OCI-LY7 (cell line): ENCODE measurements at regions not wholly inside any gene's neighbourhood (a gene's known extent, or its start where the extent isn't known, plus 50 kb on each side); places are given as distances from the start of the nearest gene placed in this dataset.

Experiments
- BruUV-seq: library from RNA; stranded (reverse); fragments of 400-500 nt; replicated peaks from 2 replicates; lab custom pipeline; 2021; lab: Mats Ljungman, UMichigan
- CTCF ChIA-PET: fragments of 300-600 bp; sonication (Branson Sonifier 250); formaldehyde crosslinking; loops from one replicate; lab custom pipeline; 2022; ENCODE audit warnings: antibody characterized with exemption; ENCODE audit not compliant: unreplicated experiment; lab: Charles Lee
- POLR2A ChIA-PET: fragments of 300-600 bp; sonication (Branson Sonifier 250); formaldehyde crosslinking; loops from one replicate; lab custom pipeline; 2022; ENCODE audit warnings: antibody characterized with exemption; lab: Charles Lee
- DNase-seq: peaks from one replicate; pipeline ENCODE4 v3.0.0-alpha.2; 2015; ENCODE audit warnings: low spot score
- H2AFZ ChIP-seq: fragments of 200-600 bp; sonication (generic), shearing (Covaris generic); 2 replicates; pipeline ENCODE4 v1.6.1; 2014; ENCODE audit warnings: mild to moderate bottlenecking, antibody characterized with exemption, low read length, moderate library complexity
- H3K27ac ChIP-seq: fragments of 200-600 bp; sonication (generic); 2 replicates; pipeline ENCODE4 v1.5.1; 2014; ENCODE audit warnings: mixed run types, low read depth, mild to moderate bottlenecking, moderate library complexity, low read length, inconsistent platforms; ENCODE audit not compliant: poor library complexity, severe bottlenecking
- H3K36me3 ChIP-seq: fragments of 200-600 bp; sonication (generic); 2 replicates; pipeline ENCODE4 v1.6.1; 2014; ENCODE audit warnings: mild to moderate bottlenecking, antibody characterized with exemption, low read length, moderate library complexity, mixed read lengths; ENCODE audit not compliant: insufficient read depth
- H3K4me1 ChIP-seq: fragments of 200-600 bp; sonication (generic); 2 replicates; pipeline ENCODE4 v1.5.1; 2014; ENCODE audit warnings: mild to moderate bottlenecking, low read length; ENCODE audit not compliant: insufficient read depth, poor library complexity, severe bottlenecking
- H3K4me2 ChIP-seq: fragments of 200-600 bp; sonication (generic); 2 replicates; pipeline ENCODE4 v1.6.1; 2014; ENCODE audit warnings: mild to moderate bottlenecking, low read length
- H3K4me3 ChIP-seq: fragments of 200-600 bp; sonication (generic); 2 replicates; pipeline ENCODE4 v1.5.1; 2014; ENCODE audit warnings: mild to moderate bottlenecking, low read depth, low read length; ENCODE audit not compliant: poor library complexity, severe bottlenecking
- H3K79me2 ChIP-seq: fragments of 200-600 bp; sonication (generic); 2 replicates; pipeline ENCODE4 v1.6.1; 2016; ENCODE audit warnings: low read depth, mild to moderate bottlenecking, low read length, moderate library complexity, mixed read lengths; ENCODE audit not compliant: insufficient read depth
- H3K9me2 ChIP-seq: fragments of 200-600 bp; sonication (generic); 2 replicates; pipeline ENCODE4 v1.6.1; 2016; ENCODE audit warnings: mild to moderate bottlenecking, low read length, mixed read lengths; ENCODE audit not compliant: insufficient read depth
- H3K9me3 ChIP-seq: fragments of 200-600 bp; sonication (generic); 2 replicates; pipeline ENCODE4 v1.6.1; 2014; ENCODE audit warnings: mild to moderate bottlenecking, mixed run types, low read length, mixed read lengths
- H4K20me1 ChIP-seq: fragments of 200-600 bp; sonication (generic); 2 replicates; pipeline ENCODE4 v1.6.1; 2014; ENCODE audit warnings: mild to moderate bottlenecking, antibody characterized with exemption, low read length, moderate library complexity, mixed read lengths; ENCODE audit not compliant: insufficient read depth
- CTCF ChIP-seq: fragments of 200-600 bp; sonication (generic); conservative IDR thresholded peaks from 2 replicates; pipeline ENCODE4 v1.5.1; 2014; ENCODE audit warnings: mild to moderate bottlenecking, antibody characterized with exemption, low read length, moderate library complexity, mixed read lengths
- EZH2phosphoT487 ChIP-seq: fragments of 200-600 bp; sonication (generic); IDR thresholded peaks from 2 replicates; pipeline ENCODE4 v1.6.1; 2018; ENCODE audit warnings: low read depth, borderline replicate concordance, mild to moderate bottlenecking, mixed run types, antibody characterized with exemption, low read length, moderate library complexity, mixed read lengths
- intact Hi-C: fragments of 100-400 bp; cut with micrococcal nuclease; formaldehyde crosslinking; loops from one replicate; pipeline ENCODE4 v1.10.0; 2022; ENCODE audit not compliant: unreplicated experiment

DNA sequence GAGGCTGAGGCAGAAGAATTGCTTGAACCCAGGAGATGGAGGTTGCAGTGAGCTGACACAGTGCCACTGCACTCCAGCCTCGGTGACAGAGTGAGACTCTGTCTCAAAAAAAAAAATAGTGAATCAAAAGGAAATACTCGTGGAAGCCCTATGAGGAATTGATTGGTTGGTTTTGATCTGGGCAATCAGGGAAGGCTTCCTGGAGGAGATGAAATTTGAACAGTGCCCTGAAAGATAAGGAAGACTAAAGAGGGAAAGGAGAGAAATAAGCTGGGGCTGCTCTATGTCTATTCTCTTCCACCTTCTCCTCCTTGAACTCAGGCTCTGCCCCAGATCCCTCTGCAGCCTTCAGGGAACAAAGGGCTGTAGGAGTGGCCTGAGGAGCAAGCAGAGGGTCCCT is 54.1 kb downstream of the IRF2BPL start:
- intact Hi-C loops: no loop called here
- no peak overlapping the region for H3K4me2 ChIP-seq
- no peaks in the 10 kb centered on the region for H3K79me2 ChIP-seq
- H2AFZ ChIP-seq: no peak overlapping the region
- ChIA-PET POLR2A (no interaction called here), CTCF (no interaction called here)
- H3K27ac ChIP-seq: no peak overlapping the region
- no peak for DNase-seq
- no peak for TF ChIP-seq EZH2phosphoT487
- H3K9me3 ChIP-seq: no peaks in the 10 kb centered on the region
- H3K4me1 ChIP-seq: no peaks in the 10 kb centered on the region
- H4K20me1 ChIP-seq: no peaks in the 10 kb centered on the region
- no peak overlapping the region for H3K4me3 ChIP-seq
- no peaks in the 10 kb centered on the region for H3K36me3 ChIP-seq
- no TSS peak for BruUV-seq
- H3K9me2 ChIP-seq: no peaks in the 10 kb centered on the region

GRCh38 chr14:76971549-76971948 is 57.0 kb downstream of the IRF2BPL start:
- no TSS peak for BruUV-seq
- no peaks in the 10 kb centered on the region for H4K20me1 ChIP-seq
- no peaks in the 10 kb centered on the region for H3K36me3 ChIP-seq
- H3K4me2 ChIP-seq: no peak overlapping the region
- no peaks in the 10 kb centered on the region for H3K9me2 ChIP-seq
- POLR2A ChIA-PET: interaction anchor here (0.5 to 1.1 kb wide), 2 partner anchors 9 to 10 kb away, joined by 3 read pairs; no protein-coding TSS in a partner anchor
- no peak overlapping the region for H3K27ac ChIP-seq
- TF ChIP-seq CTCF (no peak), EZH2phosphoT487 (no peak)
- no peaks in the 10 kb centered on the region for H3K4me1 ChIP-seq
- no peak overlapping the region for H3K4me3 ChIP-seq
- CTCF ChIA-PET: no interaction called here
- no peak for DNase-seq
- no peaks in the 10 kb centered on the region for H3K9me3 ChIP-seq
- intact Hi-C loops: no loop called here
- H2AFZ ChIP-seq: no peak overlapping the region
- H3K79me2 ChIP-seq: no peaks in the 10 kb centered on the region

DNA sequence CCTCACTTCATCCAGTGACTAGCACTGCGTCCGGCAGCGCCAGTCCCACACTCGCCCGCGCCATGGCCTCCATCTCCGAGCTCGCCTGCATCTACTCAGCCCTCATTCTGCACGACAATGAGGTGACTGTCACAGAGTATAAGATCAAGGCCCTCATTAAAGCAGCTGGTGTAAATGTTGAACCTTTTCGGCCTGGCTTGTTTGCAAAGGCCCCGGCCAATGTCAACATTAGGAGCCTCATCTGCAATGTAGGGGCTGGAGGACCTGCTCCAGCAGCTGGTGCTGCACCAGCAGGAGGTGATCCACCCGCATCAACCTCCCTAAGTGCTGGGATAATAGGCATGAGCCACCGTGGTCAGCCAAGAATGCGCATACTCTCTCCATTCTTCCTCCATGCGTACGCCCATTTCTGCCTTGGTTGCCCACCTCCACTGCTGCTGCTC is 59.9 kb downstream of the IRF2BPL start:
- BruUV-seq: no TSS peak
- intact Hi-C loops: no loop called here
- Histone ChIP-seq H3K79me2 (no peaks in the 10 kb centered on the region), H3K4me1 (no peaks in the 10 kb centered on the region), H3K4me3 (no peak overlapping the region), H3K4me2 (no peak overlapping the region), H3K27ac (no peak overlapping the region), H3K36me3 (no peaks in the 10 kb centered on the region), H4K20me1 (no peaks in the 10 kb centered on the region), H3K9me3 (no peaks in the 10 kb centered on the region), H3K9me2 (no peaks in the 10 kb centered on the region), H2AFZ (no peak overlapping the region)
- ChIA-PET POLR2A (interaction anchor here (0.6 to 1.2 kb wide), 3 partner anchors 29 to 60 kb away, joined by 3 to 4 read pairs (median 4); no protein-coding TSS in a partner anchor), CTCF (no interaction called here)
- TF ChIP-seq EZH2phosphoT487 (no peak), CTCF (no peak)
- no peak for DNase-seq
